WTC11 (cell line): ENCODE measurements at regions not wholly inside any gene's neighbourhood (a gene's known extent, or its start where the extent isn't known, plus 50 kb on each side); places are given as distances from the start of the nearest gene placed in this dataset.

Source experiments
- ATAC-seq: fragments of 200-7000 bp; cut with Tn5 transposase; 2 replicates; pipeline ENCODE4 v1.10.0; 2021; ENCODE audit warnings: mild to moderate bottlenecking, moderate library complexity
- CTCF ChIA-PET: fragments of 300-600 bp; sonication (Branson Sonifier 250); formaldehyde crosslinking; loops from one replicate; lab custom pipeline; 2021; ENCODE audit warnings: antibody characterized with exemption; lab: Charles Lee
- POLR2A ChIA-PET: fragments of 350-600 bp; sonication (Branson Sonifier 250); formaldehyde crosslinking; loops from one replicate; lab custom pipeline; 2021; ENCODE audit warnings: antibody characterized with exemption; lab: Charles Lee
- DNase-seq: peaks from one replicate; pipeline ENCODE4 v3.0.0; 2021; ENCODE audit warnings: low spot score
- H3K27ac Mint-ChIP-seq: 2 replicates; pipeline ENCODE4 v1.8.0; 2021; ENCODE audit warnings: mixed read lengths
- H3K27me3 Mint-ChIP-seq: 2 replicates; pipeline ENCODE4 v1.8.0; 2021; ENCODE audit warnings: low read depth, mild to moderate bottlenecking, moderate library complexity, mixed read lengths
- H3K36me3 Mint-ChIP-seq: 2 replicates; pipeline ENCODE4 v1.8.0; 2021; ENCODE audit warnings: mixed read lengths
- H3K4me1 Mint-ChIP-seq: 2 replicates; pipeline ENCODE4 v1.8.0; 2022; ENCODE audit warnings: mixed read lengths
- H3K4me3 Mint-ChIP-seq: 2 replicates; pipeline ENCODE4 v1.8.0; 2021; ENCODE audit warnings: mild to moderate bottlenecking, moderate library complexity, mixed read lengths
- H3K9me3 Mint-ChIP-seq: 2 replicates; pipeline ENCODE4 v1.8.0; 2021; ENCODE audit warnings: mixed read lengths
- ATF1 ChIP-seq: sonication (generic); formaldehyde crosslinking; IDR thresholded peaks from 2 replicates; pipeline ENCODE4 v1.8.1; 2023; ENCODE audit warnings: mild to moderate bottlenecking, moderate library complexity, missing genetic modification reagents
- ATF6 ChIP-seq: sonication (generic); formaldehyde crosslinking; IDR thresholded peaks from 2 replicates; pipeline ENCODE4 v1.8.1; 2023; ENCODE audit warnings: mild to moderate bottlenecking, missing genetic modification reagents
- CBFB ChIP-seq: sonication (generic); formaldehyde crosslinking; IDR thresholded peaks from 2 replicates; pipeline ENCODE4 v1.8.1; 2022; ENCODE audit warnings: mild to moderate bottlenecking, low read depth, missing genetic modification reagents
- CDX4 ChIP-seq: fragments of 250-450 bp; sonication (Bioruptor Pico); IDR thresholded peaks from 2 replicates; pipeline ENCODE4 v1.9.0; 2021; ENCODE audit warnings: moderate library complexity, mild to moderate bottlenecking, inconsistent platforms, borderline replicate concordance
- CREB1 ChIP-seq: sonication (generic); formaldehyde crosslinking; IDR thresholded peaks from 2 replicates; pipeline ENCODE4 v1.8.0; 2023; ENCODE audit warnings: mild to moderate bottlenecking, missing genetic modification reagents
- E2F1 ChIP-seq: sonication (generic); formaldehyde crosslinking; IDR thresholded peaks from 2 replicates; pipeline ENCODE4 v1.8.0; 2022; ENCODE audit warnings: mild to moderate bottlenecking, missing genetic modification reagents
- ERG ChIP-seq: fragments of 250-450 bp; sonication (Bioruptor Pico); IDR thresholded peaks from 2 replicates; pipeline ENCODE4 v1.8.0; 2021; ENCODE audit warnings: mild to moderate bottlenecking
- ETV6 ChIP-seq: sonication (generic); formaldehyde crosslinking; IDR thresholded peaks from 2 replicates; pipeline ENCODE4 v1.8.1; 2022; ENCODE audit warnings: mild to moderate bottlenecking, missing genetic modification reagents
- GRHL2 ChIP-seq: fragments of 250-450 bp; sonication (Bioruptor Pico); IDR thresholded peaks from 2 replicates; pipeline ENCODE4 v1.8.0; 2022; ENCODE audit warnings: mild to moderate bottlenecking, moderate library complexity; ENCODE audit not compliant: insufficient replicate concordance, severe bottlenecking
- JAZF1 ChIP-seq: fragments of 250-450 bp; sonication (Bioruptor Pico); IDR thresholded peaks from 2 replicates; pipeline ENCODE4 v1.9.0; 2021; ENCODE audit warnings: moderate library complexity, mild to moderate bottlenecking, inconsistent platforms
- JUN ChIP-seq: sonication (generic); formaldehyde crosslinking; IDR thresholded peaks from 2 replicates; pipeline ENCODE4 v1.8.0; 2023; ENCODE audit warnings: mild to moderate bottlenecking, missing genetic modification reagents
- NFATC4 ChIP-seq: fragments of 250-450 bp; sonication (Bioruptor Pico); IDR thresholded peaks from 2 replicates; pipeline ENCODE4 v1.9.0; 2021; ENCODE audit warnings: mild to moderate bottlenecking
- PREB ChIP-seq: sonication (generic); formaldehyde crosslinking; IDR thresholded peaks from 2 replicates; pipeline ENCODE4 v1.8.1; 2022; ENCODE audit warnings: mild to moderate bottlenecking, missing genetic modification reagents, moderate library complexity, borderline replicate concordance
- RORB ChIP-seq: fragments of 250-450 bp; sonication (Bioruptor Pico); IDR thresholded peaks from 2 replicates; pipeline ENCODE4 v1.9.0; 2021; ENCODE audit warnings: mild to moderate bottlenecking
- SOX15 ChIP-seq: fragments of 250-450 bp; sonication (Bioruptor Pico); IDR thresholded peaks from 2 replicates; pipeline ENCODE4 v1.9.0; 2021; ENCODE audit warnings: mild to moderate bottlenecking
- TCF7 ChIP-seq: sonication (generic); formaldehyde crosslinking; IDR thresholded peaks from 2 replicates; pipeline ENCODE4 v1.8.0; 2022; ENCODE audit warnings: mild to moderate bottlenecking, low read depth, missing genetic modification reagents, moderate library complexity
- TEAD1 ChIP-seq: sonication (generic); formaldehyde crosslinking; IDR thresholded peaks from 2 replicates; pipeline ENCODE4 v1.8.0; 2022; ENCODE audit warnings: mild to moderate bottlenecking, missing genetic modification reagents
- TP53 ChIP-seq: sonication (generic); formaldehyde crosslinking; IDR thresholded peaks from 2 replicates; pipeline ENCODE4 v1.8.1; 2023; ENCODE audit warnings: mild to moderate bottlenecking, missing genetic modification reagents
- USF1 ChIP-seq: sonication (generic); formaldehyde crosslinking; IDR thresholded peaks from 2 replicates; pipeline ENCODE4 v1.8.0; 2022; ENCODE audit warnings: mild to moderate bottlenecking, missing genetic modification reagents
- ZBTB43 ChIP-seq: sonication (generic); formaldehyde crosslinking; IDR thresholded peaks from 2 replicates; pipeline ENCODE4 v1.8.1; 2023; ENCODE audit warnings: mild to moderate bottlenecking, missing genetic modification reagents
- ZNF219 ChIP-seq: sonication (generic); formaldehyde crosslinking; IDR thresholded peaks from 2 replicates; pipeline ENCODE4 v1.8.0; 2023; ENCODE audit warnings: missing genetic modification reagents, mild to moderate bottlenecking, borderline replicate concordance
- ZNF416 ChIP-seq: fragments of 250-450 bp; sonication (Bioruptor Pico); IDR thresholded peaks from 2 replicates; pipeline ENCODE4 v1.9.0; 2021; ENCODE audit warnings: mild to moderate bottlenecking, inconsistent platforms
- ZNF425 ChIP-seq: fragments of 250-450 bp; sonication (Bioruptor Pico); conservative IDR thresholded peaks from 2 replicates; pipeline ENCODE4 v1.9.0; 2021; ENCODE audit warnings: mild to moderate bottlenecking

- ATAC-seq, result no peak
- H3K27me3 Mint-ChIP-seq, result no peaks in the 10 kb centered on the region
- no peak overlapping the region for H3K27ac Mint-ChIP-seq
- peaks cover 9% of the 10 kb centered on the region for H3K4me1 Mint-ChIP-seq
- TF ChIP-seq ERG (CRISPR knock-in tag), result no peak
- TF ChIP-seq RORB (CRISPR knock-in tag), result no peak
- no peak for TF ChIP-seq NFATC4 (CRISPR knock-in tag)
- TF ChIP-seq JUN (CRISPR knock-in tag), result no peak
- no peak for TF ChIP-seq ATF6 (CRISPR knock-in tag)
- TF ChIP-seq ZNF425, result no peak
- no peak for TF ChIP-seq E2F1 (CRISPR knock-in tag)
- no peak for TF ChIP-seq JAZF1 (CRISPR knock-in tag)
- TF ChIP-seq TCF7 (CRISPR knock-in tag), result no peak
- TF ChIP-seq ZBTB43 (CRISPR knock-in tag), result no peak
- no peak for TF ChIP-seq CBFB
- ChIA-PET CTCF (no interaction called here), POLR2A (no interaction called here)
- no peak overlapping the region for H3K4me3 Mint-ChIP-seq
- no peak for DNase-seq
- H3K9me3 Mint-ChIP-seq, result peaks cover 8% of the 10 kb centered on the region
- H3K36me3 Mint-ChIP-seq, result no peaks in the 10 kb centered on the region
Observed at GRCh38 chr18:45303026-45303425, 312.2 kb upstream of the SLC14A2 start.

GRCh38 chr18:45304558-45304957 is 310.7 kb upstream of the SLC14A2 start:
- CTCF ChIA-PET, result no interaction called here
- H3K4me1 Mint-ChIP-seq, result no peaks in the 10 kb centered on the region
- TF ChIP-seq CBFB, result no peak
- TF ChIP-seq ETV6 (CRISPR knock-in tag), result no peak
- TF ChIP-seq USF1 (CRISPR knock-in tag), result no peak
- no peak for TF ChIP-seq TEAD1 (CRISPR knock-in tag)
- TF ChIP-seq ZNF425, result no peak
- TF ChIP-seq GRHL2, result no peak
- no peak for TF ChIP-seq SOX15 (CRISPR knock-in tag)
- TF ChIP-seq TP53 (CRISPR knock-in tag), result no peak
- no peak for TF ChIP-seq CDX4 (CRISPR knock-in tag)
- no peak for TF ChIP-seq CREB1 (CRISPR knock-in tag)
- TF ChIP-seq PREB (CRISPR knock-in tag), result no peak
- TF ChIP-seq ZNF416 (CRISPR knock-in tag), result no peak
- no peak for TF ChIP-seq JAZF1 (CRISPR knock-in tag)
- no peak for TF ChIP-seq ZNF219 (CRISPR knock-in tag)
- TF ChIP-seq ATF1 (CRISPR knock-in tag), result no peak
- no peak for TF ChIP-seq NFATC4 (CRISPR knock-in tag)

More at GRCh38 chr18:45304558-45304957, 310.7 kb upstream of the SLC14A2 start:
- ATAC-seq (no peak), DNase-seq (no peak)
- Mint-ChIP-seq H3K9me3 (peaks cover 9% of the 10 kb centered on the region), H3K27ac (no peak overlapping the region), H3K36me3 (no peaks in the 10 kb centered on the region), H3K27me3 (no peaks in the 10 kb centered on the region), H3K4me3 (no peak overlapping the region)
- POLR2A ChIA-PET, result no interaction called here
